Esophagus muscularis mucosa (tissue), 3 donors: ENCODE measurements at regions not wholly inside any gene's neighbourhood (a gene's known extent, or its start where the extent isn't known, plus 50 kb on each side); places are given as distances from the start of the nearest gene placed in this dataset.

Experiments
- POLR2A ChIP-seq: fragments of 450-650 bp; IDR thresholded peaks from one replicate; pipeline ENCODE4 v1.6.1; 2017; ENCODE audit warnings: antibody characterized with exemption, moderate library complexity, mild to moderate bottlenecking, low read depth
- TF ChIP-seq, protein P1 (sequence below), 3 experiments: fragments of 200-600 bp in 2 of 3; fragments of 450-650 bp in 1 of 3; sonication (generic) in 2 of 3; IDR thresholded peaks; one replicate each; pipeline ENCODE4 v1.5.1; 2017 to 2019; ENCODE audit warnings: antibody characterized with exemption in 3 of 3, mild to moderate bottlenecking in 2 of 3, moderate library complexity in 1 of 3

GRCh38 chr2:94960751-94961150, 64.8 kb upstream of the MAL start:
- TF ChIP-seq POLR2A: no peak
- TF ChIP-seq, protein P1, sequence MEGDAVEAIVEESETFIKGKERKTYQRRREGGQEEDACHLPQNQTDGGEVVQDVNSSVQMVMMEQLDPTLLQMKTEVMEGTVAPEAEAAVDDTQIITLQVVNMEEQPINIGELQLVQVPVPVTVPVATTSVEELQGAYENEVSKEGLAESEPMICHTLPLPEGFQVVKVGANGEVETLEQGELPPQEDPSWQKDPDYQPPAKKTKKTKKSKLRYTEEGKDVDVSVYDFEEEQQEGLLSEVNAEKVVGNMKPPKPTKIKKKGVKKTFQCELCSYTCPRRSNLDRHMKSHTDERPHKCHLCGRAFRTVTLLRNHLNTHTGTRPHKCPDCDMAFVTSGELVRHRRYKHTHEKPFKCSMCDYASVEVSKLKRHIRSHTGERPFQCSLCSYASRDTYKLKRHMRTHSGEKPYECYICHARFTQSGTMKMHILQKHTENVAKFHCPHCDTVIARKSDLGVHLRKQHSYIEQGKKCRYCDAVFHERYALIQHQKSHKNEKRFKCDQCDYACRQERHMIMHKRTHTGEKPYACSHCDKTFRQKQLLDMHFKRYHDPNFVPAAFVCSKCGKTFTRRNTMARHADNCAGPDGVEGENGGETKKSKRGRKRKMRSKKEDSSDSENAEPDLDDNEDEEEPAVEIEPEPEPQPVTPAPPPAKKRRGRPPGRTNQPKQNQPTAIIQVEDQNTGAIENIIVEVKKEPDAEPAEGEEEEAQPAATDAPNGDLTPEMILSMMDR (IDR thresholded peaks at IDR 0.05): no peak
